Ishikawa (cell line): ENCODE measurements at regions not wholly inside any gene's neighbourhood (a gene's known extent, or its start where the extent isn't known, plus 50 kb on each side); places are given as distances from the start of the nearest gene placed in this dataset.

Experiments used
- EGR1 ChIP-seq: IDR thresholded peaks from 2 replicates; pipeline ENCODE4 v1.6.1; 2012
- EP300 ChIP-seq: IDR thresholded peaks from 2 replicates; pipeline ENCODE4 v1.6.1; 2012; ENCODE audit warnings: borderline replicate concordance
- FOXM1 ChIP-seq: IDR thresholded peaks from 2 replicates; pipeline ENCODE4 v1.6.1; 2012; ENCODE audit warnings: low read depth, borderline replicate concordance
- MAX ChIP-seq: IDR thresholded peaks from 2 replicates; pipeline ENCODE4 v1.6.1; 2012
- REST ChIP-seq: IDR thresholded peaks from 2 replicates; pipeline ENCODE4 v1.6.1; 2012; ENCODE audit warnings: low read depth, mild to moderate bottlenecking
- YY1 ChIP-seq: IDR thresholded peaks from 2 replicates; pipeline ENCODE4 v1.6.1; 2012; ENCODE audit warnings: low read depth

- TF ChIP-seq MAX (no peak), YY1 (no peak), REST (no peak), EP300 (no peak), FOXM1 (no peak), EGR1 (no peak)
Observed at GRCh38 chr11:96543177-96543576, 153.4 kb downstream of the JRKL start.
